ENCODE measurements at regions not wholly inside any gene's neighbourhood (a gene's known extent, or its start where the extent isn't known, plus 50 kb on each side); places are given as distances from the start of the nearest gene placed in this dataset.

GRCh38 chr6:33957892-33958525 lies 154.2 kb upstream of the MLN start:
- Histone ChIP-seq H3K9me3 (ENCODE audit: insufficient read depth, low read depth) (no peaks in the 10 kb centered on the region), H3K4me3 (no peak overlapping the region), H3K79me2 (ENCODE audit: low read depth) (no peaks in the 10 kb centered on the region), H3K27ac (no peak overlapping the region), H3F3A (ENCODE audit: insufficient read depth, low read depth) (no peaks in the 10 kb centered on the region), H3K9me2 (ENCODE audit: insufficient read depth) (no peaks in the 10 kb centered on the region), H4K20me1 (ENCODE audit: insufficient read depth) (no peaks in the 10 kb centered on the region), H3K4me1 (replicated peaks; ENCODE audit: insufficient read depth) (no peaks in the 10 kb centered on the region), H3K36me3 (ENCODE audit: low read depth) (no peaks in the 10 kb centered on the region), H3K27me3 (ENCODE audit: insufficient read depth, low read depth) (peaks cover 60% of the 10 kb centered on the region), H2AFZ (no peak overlapping the region), H3K4me2 (no peak overlapping the region)
- CTCF ChIA-PET = no interaction called here
- TF ChIP-seq CTCF (conservative IDR thresholded peaks at IDR 0.05) (no peak), EZH2 (IDR thresholded peaks at IDR 0.05; ENCODE audit: low read depth) (no peak)
- intact Hi-C loops (cut with micrococcal nuclease; ENCODE audit: unreplicated experiment) = no loop called here
- no peak for DNase-seq
- POLR2A ChIA-PET (ENCODE audit: unreplicated experiment) = no interaction called here
- BruUV-seq (replicated peaks) = no TSS peak

- Histone ChIP-seq H3K36me3 (ENCODE audit: low read depth) (no peaks in the 10 kb centered on the region), H3K9me3 (ENCODE audit: insufficient read depth, low read depth) (no peaks in the 10 kb centered on the region), H3K4me3 (no peak overlapping the region), H2AFZ (no peak overlapping the region), H3K9me2 (ENCODE audit: insufficient read depth) (no peaks in the 10 kb centered on the region), H3K79me2 (ENCODE audit: low read depth) (no peaks in the 10 kb centered on the region), H3K4me2 (no peak overlapping the region), H3K27ac (no peak overlapping the region), H3K4me1 (replicated peaks; ENCODE audit: insufficient read depth) (no peaks in the 10 kb centered on the region), H3K27me3 (ENCODE audit: insufficient read depth, low read depth) (peaks cover 62% of the 10 kb centered on the region), H4K20me1 (ENCODE audit: insufficient read depth) (no peaks in the 10 kb centered on the region), H3F3A (ENCODE audit: insufficient read depth, low read depth) (no peaks in the 10 kb centered on the region)
- TF ChIP-seq EZH2 (IDR thresholded peaks at IDR 0.05; ENCODE audit: low read depth) = no peak
- TF ChIP-seq CTCF (conservative IDR thresholded peaks at IDR 0.05) = no peak
- POLR2A ChIA-PET (ENCODE audit: unreplicated experiment) = no interaction called here
- BruUV-seq (replicated peaks) = no TSS peak
- intact Hi-C loops (cut with micrococcal nuclease; ENCODE audit: unreplicated experiment) = no loop called here
- DNase-seq = no peak
- CTCF ChIA-PET = interaction anchor here (0.7 kb wide), 1 partner anchor 22 kb away, joined by 4 read pairs; no protein-coding TSS in a partner anchor
Observed at GRCh38 chr6:33957131-33957891, 153.5 kb upstream of the MLN start.

GRCh38 chr6:33956206-33956605 lies 152.4 kb upstream of the MLN start:
- intact Hi-C loops (cut with micrococcal nuclease; ENCODE audit: unreplicated experiment) = no loop called here
- no TSS peak for BruUV-seq (replicated peaks)
- Histone ChIP-seq H3K9me3 (ENCODE audit: insufficient read depth, low read depth) (no peaks in the 10 kb centered on the region), H3K4me1 (replicated peaks; ENCODE audit: insufficient read depth) (no peaks in the 10 kb centered on the region), H3K79me2 (ENCODE audit: low read depth) (no peaks in the 10 kb centered on the region), H2AFZ (no peak overlapping the region), H3F3A (ENCODE audit: insufficient read depth, low read depth) (no peaks in the 10 kb centered on the region), H3K27ac (no peak overlapping the region), H3K4me3 (no peak overlapping the region), H3K27me3 (ENCODE audit: insufficient read depth, low read depth) (peaks cover 68% of the 10 kb centered on the region), H4K20me1 (ENCODE audit: insufficient read depth) (no peaks in the 10 kb centered on the region), H3K4me2 (no peak overlapping the region), H3K9me2 (ENCODE audit: insufficient read depth) (no peaks in the 10 kb centered on the region), H3K36me3 (ENCODE audit: low read depth) (no peaks in the 10 kb centered on the region)
- CTCF ChIA-PET = no interaction called here
- POLR2A ChIA-PET (ENCODE audit: unreplicated experiment) = no interaction called here
- no peak for DNase-seq
- TF ChIP-seq CTCF (conservative IDR thresholded peaks at IDR 0.05) (no peak), EZH2 (IDR thresholded peaks at IDR 0.05; ENCODE audit: low read depth) (no peak)
